ENCODE measurements at regions not wholly inside any gene's neighbourhood (a gene's known extent, or its start where the extent isn't known, plus 50 kb on each side); places are given as distances from the start of the nearest gene placed in this dataset.

GRCh38 chr9:106727969-106728368 lies 135.0 kb upstream of the ZNF462 start:
- Mint-ChIP-seq H3K27me3 (no peaks in the 10 kb centered on the region), H3K27ac (no peak overlapping the region), H3K4me3 (no peak overlapping the region), H3K36me3 (no peaks in the 10 kb centered on the region), H3K4me1 (no peaks in the 10 kb centered on the region), H3K9me3 (ENCODE audit: low read depth) (no peaks in the 10 kb centered on the region)
- CTCF ChIA-PET: no interaction called here
- ATAC-seq: no peak
- DNase-seq: no peak

DNA sequence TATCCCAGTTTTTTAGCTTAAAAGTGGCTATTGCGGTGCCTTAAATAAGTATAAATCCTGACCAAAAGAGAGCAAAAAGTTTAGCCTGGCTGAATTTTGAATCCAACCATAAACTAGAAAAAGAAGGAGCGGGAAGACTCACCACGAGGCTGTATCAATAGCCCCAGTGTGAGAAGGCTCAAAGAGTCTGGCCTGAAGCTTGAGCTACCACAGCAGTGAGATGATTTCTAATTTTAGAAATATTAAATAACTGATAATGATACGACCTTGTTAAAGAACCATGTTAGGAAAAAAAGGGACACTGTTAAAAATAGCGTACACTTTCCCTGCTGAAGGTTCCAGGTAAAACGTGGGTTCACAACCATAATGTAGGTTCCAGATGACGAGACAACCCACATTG lies 134.1 kb upstream of the ZNF462 start:
- Mint-ChIP-seq H3K9me3 (ENCODE audit: low read depth) (peaks cover 3% of the 10 kb centered on the region), H3K27ac (no peak overlapping the region), H3K27me3 (no peaks in the 10 kb centered on the region), H3K4me3 (no peak overlapping the region), H3K36me3 (no peaks in the 10 kb centered on the region), H3K4me1 (no peaks in the 10 kb centered on the region)
- DNase-seq (no peak), ATAC-seq (no peak)
- CTCF ChIA-PET: no interaction called here

GRCh38 chr9:106731910-106732309 lies 131.1 kb upstream of the ZNF462 start:
- CTCF ChIA-PET: no interaction called here
- no peak overlapping the region for H3K27ac Mint-ChIP-seq
- peaks cover 11% of the 10 kb centered on the region for H3K9me3 Mint-ChIP-seq (ENCODE audit: low read depth)
- H3K4me3 Mint-ChIP-seq: no peak overlapping the region
- no peaks in the 10 kb centered on the region for H3K27me3 Mint-ChIP-seq
- no peak for DNase-seq
- ATAC-seq: no peak
- H3K36me3 Mint-ChIP-seq: no peaks in the 10 kb centered on the region
- no peaks in the 10 kb centered on the region for H3K4me1 Mint-ChIP-seq

GRCh38 chr9:106733828-106734380 lies 129.1 kb upstream of the ZNF462 start:
- DNase-seq (no peak), ATAC-seq (no peak)
- CTCF ChIA-PET: no interaction called here
- Mint-ChIP-seq H3K9me3 (ENCODE audit: low read depth) (peaks cover 13% of the 10 kb centered on the region), H3K27ac (no peak overlapping the region), H3K27me3 (no peaks in the 10 kb centered on the region), H3K4me1 (no peaks in the 10 kb centered on the region), H3K4me3 (no peak overlapping the region), H3K36me3 (no peaks in the 10 kb centered on the region)

DNA sequence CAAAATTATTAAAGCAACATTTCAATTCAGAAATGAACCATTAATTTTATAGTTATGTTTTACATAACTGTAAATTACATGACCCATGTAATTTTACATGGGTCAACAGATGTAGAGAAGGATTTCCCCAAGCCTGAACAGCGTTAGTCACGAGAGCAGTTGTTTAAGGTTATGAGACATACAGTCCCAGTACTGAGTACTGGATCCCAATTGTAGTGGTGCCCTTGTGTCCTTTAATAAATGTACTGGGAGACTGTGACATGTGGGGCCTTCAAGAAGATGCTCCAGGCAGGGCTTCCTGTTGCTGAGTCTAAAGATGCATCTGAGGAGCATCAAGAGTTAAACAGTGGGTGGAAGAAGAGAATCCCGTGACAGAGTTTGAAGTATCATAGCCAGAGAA lies 125.5 kb upstream of the ZNF462 start:
- ATAC-seq (no peak), DNase-seq (no peak)
- Mint-ChIP-seq H3K9me3 (ENCODE audit: low read depth) (peaks cover 13% of the 10 kb centered on the region), H3K4me1 (no peaks in the 10 kb centered on the region), H3K27me3 (no peaks in the 10 kb centered on the region), H3K27ac (no peak overlapping the region), H3K4me3 (no peak overlapping the region), H3K36me3 (no peaks in the 10 kb centered on the region)
- CTCF ChIA-PET: no interaction called here

DNA sequence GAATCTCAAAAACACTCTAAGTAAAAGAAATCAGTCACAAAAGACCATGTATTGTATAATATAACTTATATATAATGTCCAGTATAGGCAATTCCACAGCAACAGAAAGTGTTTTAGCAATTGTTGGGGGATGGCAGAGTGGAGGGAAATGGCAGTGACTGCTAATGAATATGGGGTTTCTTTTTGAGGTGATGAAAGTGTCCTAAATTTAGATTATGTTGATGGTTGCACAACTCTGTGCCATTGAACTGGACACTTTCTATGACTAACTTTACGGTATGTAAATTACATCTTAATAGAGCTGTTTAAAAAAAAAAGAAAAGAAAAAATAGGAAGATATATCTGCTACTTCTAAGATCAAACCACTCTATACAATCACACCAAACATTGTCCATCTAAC lies 124.9 kb upstream of the ZNF462 start:
- H3K27ac Mint-ChIP-seq: no peak overlapping the region
- no peaks in the 10 kb centered on the region for H3K4me1 Mint-ChIP-seq
- CTCF ChIA-PET: no interaction called here
- no peaks in the 10 kb centered on the region for H3K36me3 Mint-ChIP-seq
- H3K27me3 Mint-ChIP-seq: no peaks in the 10 kb centered on the region
- H3K4me3 Mint-ChIP-seq: no peak overlapping the region
- peaks cover 13% of the 10 kb centered on the region for H3K9me3 Mint-ChIP-seq (ENCODE audit: low read depth)
- DNase-seq (no peak), ATAC-seq (no peak)

DNA sequence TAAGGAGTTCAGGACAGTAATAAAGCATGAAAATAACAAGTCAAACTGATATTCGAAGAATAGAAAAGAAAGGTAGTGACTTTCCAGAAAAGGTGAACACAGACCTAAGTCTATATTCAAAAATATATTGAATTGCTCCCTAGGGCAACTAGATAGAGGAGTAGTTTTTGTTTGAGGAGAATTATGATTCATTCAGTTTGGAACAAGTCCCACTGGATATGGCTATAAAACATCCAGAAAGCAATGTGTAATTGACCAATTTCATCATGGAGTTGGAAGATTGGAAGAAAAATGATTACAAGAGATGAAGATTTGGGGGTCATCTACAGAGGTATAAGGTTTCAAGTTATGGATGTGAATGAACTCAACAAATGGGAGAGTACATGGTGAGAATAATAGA lies 117.5 kb upstream of the ZNF462 start:
- no peaks in the 10 kb centered on the region for H3K27me3 Mint-ChIP-seq
- H3K9me3 Mint-ChIP-seq (ENCODE audit: low read depth): no peaks in the 10 kb centered on the region
- DNase-seq (no peak), ATAC-seq (no peak)
- H3K27ac Mint-ChIP-seq: no peak overlapping the region
- H3K36me3 Mint-ChIP-seq: no peaks in the 10 kb centered on the region
- no peaks in the 10 kb centered on the region for H3K4me1 Mint-ChIP-seq
- H3K4me3 Mint-ChIP-seq: no peak overlapping the region
- CTCF ChIA-PET: no interaction called here

GRCh38 chr9:106745876-106746275 lies 117.1 kb upstream of the ZNF462 start:
- H3K4me1 Mint-ChIP-seq: no peaks in the 10 kb centered on the region
- no peak overlapping the region for H3K27ac Mint-ChIP-seq
- no peaks in the 10 kb centered on the region for H3K9me3 Mint-ChIP-seq (ENCODE audit: low read depth)
- no peak for ATAC-seq
- DNase-seq: no peak
- CTCF ChIA-PET: no interaction called here
- H3K4me3 Mint-ChIP-seq: no peak overlapping the region
- no peaks in the 10 kb centered on the region for H3K27me3 Mint-ChIP-seq
- H3K36me3 Mint-ChIP-seq: no peaks in the 10 kb centered on the region

DNA sequence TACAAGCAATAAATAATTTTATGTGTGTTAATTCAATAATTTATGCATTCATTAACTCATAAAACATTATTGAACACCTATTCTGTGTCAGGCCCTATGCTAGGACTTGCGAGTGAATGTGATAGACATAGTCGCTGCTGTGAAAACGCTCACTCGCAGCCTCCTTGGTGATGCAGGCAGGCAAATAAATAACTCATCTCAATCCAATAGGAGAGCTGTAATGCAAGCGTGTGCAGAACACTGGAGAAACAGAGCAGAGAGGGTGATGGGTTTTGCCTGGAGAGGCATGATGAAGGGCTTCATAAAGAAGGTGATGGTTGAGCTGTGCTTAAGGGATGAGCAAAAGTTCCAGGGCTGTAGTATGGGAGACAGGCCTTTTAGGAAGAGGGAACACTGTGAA lies 111.3 kb upstream of the ZNF462 start:
- CTCF ChIA-PET: no interaction called here
- H3K9me3 Mint-ChIP-seq (ENCODE audit: low read depth): no peaks in the 10 kb centered on the region
- peaks cover 4% of the 10 kb centered on the region for H3K4me1 Mint-ChIP-seq
- H3K27ac Mint-ChIP-seq: no peak overlapping the region
- DNase-seq (no peak), ATAC-seq (no peak)
- H3K36me3 Mint-ChIP-seq: no peaks in the 10 kb centered on the region
- no peaks in the 10 kb centered on the region for H3K27me3 Mint-ChIP-seq
- no peak overlapping the region for H3K4me3 Mint-ChIP-seq

DNA sequence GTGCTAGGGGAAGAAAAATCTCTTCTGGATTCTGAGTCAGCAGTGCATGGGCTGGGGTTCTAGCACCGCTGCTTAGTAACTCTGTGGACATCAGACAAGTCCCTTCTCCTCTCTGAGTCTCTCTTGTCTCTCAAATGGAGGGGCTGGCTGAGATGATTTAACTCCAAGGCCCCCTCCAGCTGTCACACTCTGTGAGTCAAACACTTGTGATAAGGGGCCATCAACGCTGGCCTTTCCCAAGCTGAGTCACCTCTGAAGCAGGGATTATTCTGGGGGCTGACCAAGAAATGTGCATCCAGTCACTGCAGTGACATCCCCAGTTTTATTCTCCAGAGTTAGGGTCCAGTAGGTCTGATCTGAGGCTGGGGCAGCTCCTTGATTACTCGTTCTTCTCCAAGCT lies 110.4 kb upstream of the ZNF462 start:
- DNase-seq: no peak
- ATAC-seq: no peak
- Mint-ChIP-seq H3K9me3 (ENCODE audit: low read depth) (no peaks in the 10 kb centered on the region), H3K27me3 (no peaks in the 10 kb centered on the region), H3K4me1 (peaks cover 4% of the 10 kb centered on the region), H3K4me3 (no peak overlapping the region), H3K36me3 (no peaks in the 10 kb centered on the region), H3K27ac (no peak overlapping the region)
- CTCF ChIA-PET: no interaction called here

- Mint-ChIP-seq H3K4me1 (peaks cover 4% of the 10 kb centered on the region), H3K27ac (no peak overlapping the region), H3K9me3 (ENCODE audit: low read depth) (no peaks in the 10 kb centered on the region), H3K36me3 (no peaks in the 10 kb centered on the region), H3K4me3 (no peak overlapping the region), H3K27me3 (no peaks in the 10 kb centered on the region)
- CTCF ChIA-PET: no interaction called here
- ATAC-seq: no peak
- DNase-seq: no peak
These were observed 109.8 kb upstream of the ZNF462 start for GRCh38 chr9:106753155-106753671.

DNA sequence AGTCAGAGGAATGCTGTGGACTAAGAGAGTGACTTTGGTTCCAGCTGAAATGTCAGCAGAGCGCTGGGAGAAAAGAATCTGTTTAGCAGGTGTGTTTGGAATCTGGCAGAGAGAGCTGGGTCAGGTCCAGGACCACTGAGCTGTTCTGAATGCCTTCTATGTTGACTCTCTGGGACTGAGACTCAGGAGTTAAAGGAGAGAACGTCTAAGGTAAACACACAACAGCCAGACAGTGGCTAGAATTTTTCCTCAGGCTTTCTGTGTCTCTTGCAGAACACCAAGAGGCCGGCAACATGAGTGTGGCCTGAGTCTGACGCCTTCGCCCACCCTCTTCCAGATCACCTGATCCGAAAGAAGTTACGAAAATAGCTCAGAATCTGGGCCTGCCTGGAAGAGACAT lies 107.2 kb upstream of the ZNF462 start:
- CTCF ChIA-PET: no interaction called here
- DNase-seq (no peak), ATAC-seq (no peak)
- Mint-ChIP-seq H3K4me3 (no peak overlapping the region), H3K27ac (no peak overlapping the region), H3K27me3 (no peaks in the 10 kb centered on the region), H3K4me1 (peaks cover 4% of the 10 kb centered on the region), H3K9me3 (ENCODE audit: low read depth) (no peaks in the 10 kb centered on the region), H3K36me3 (no peaks in the 10 kb centered on the region)

DNA sequence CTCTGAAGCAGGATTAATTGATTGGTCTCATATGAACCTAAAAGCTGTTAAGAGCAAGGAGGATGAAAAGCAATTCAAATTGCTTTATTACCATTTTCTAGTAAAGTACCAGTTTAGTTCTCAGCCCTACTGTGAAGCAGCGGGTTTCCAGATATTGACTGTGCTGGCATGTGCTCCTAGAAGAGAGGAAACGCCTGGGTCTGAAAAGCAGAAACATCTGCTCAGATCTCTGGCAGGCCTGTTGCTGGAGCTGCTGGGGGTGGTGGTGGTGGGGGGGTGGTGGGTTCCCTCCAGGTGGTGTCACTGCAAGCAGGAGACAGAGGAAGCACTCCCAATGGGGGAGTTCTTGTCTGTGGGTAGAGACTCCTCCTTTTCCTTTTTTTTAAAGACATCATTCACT lies 105.5 kb upstream of the ZNF462 start:
- CTCF ChIA-PET: no interaction called here
- H3K4me1 Mint-ChIP-seq: peaks cover 4% of the 10 kb centered on the region
- ATAC-seq (no peak), DNase-seq (no peak)
- no peak overlapping the region for H3K27ac Mint-ChIP-seq
- no peaks in the 10 kb centered on the region for H3K27me3 Mint-ChIP-seq
- H3K9me3 Mint-ChIP-seq (ENCODE audit: low read depth): peaks cover 3% of the 10 kb centered on the region
- H3K36me3 Mint-ChIP-seq: no peaks in the 10 kb centered on the region
- no peak overlapping the region for H3K4me3 Mint-ChIP-seq

- Mint-ChIP-seq H3K9me3 (ENCODE audit: low read depth) (peaks cover 4% of the 10 kb centered on the region), H3K27me3 (no peaks in the 10 kb centered on the region), H3K36me3 (no peaks in the 10 kb centered on the region), H3K4me1 (no peaks in the 10 kb centered on the region), H3K27ac (no peak overlapping the region), H3K4me3 (no peak overlapping the region)
- CTCF ChIA-PET: no interaction called here
- DNase-seq: no peak
- ATAC-seq: no peak
These were observed 104.1 kb upstream of the ZNF462 start for GRCh38 chr9:106758911-106759310.

DNA sequence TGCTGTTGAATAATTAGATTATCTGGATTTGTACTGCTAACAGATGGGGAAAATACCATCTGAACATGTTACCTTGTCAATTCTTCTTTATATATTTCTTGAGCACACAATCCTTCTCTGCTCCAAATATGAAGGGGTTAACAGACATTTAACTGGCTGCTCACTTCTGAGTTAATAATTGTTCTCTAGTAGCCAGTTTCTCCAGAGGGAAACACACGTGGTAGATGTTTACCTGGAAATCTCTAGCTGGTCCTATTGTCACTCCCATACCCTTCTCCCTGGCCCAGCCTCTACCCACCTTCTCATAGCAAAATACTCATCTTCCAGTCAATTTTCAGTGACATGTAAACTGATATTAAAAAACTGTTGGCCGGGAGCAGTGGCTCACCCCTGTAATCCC lies 101.5 kb upstream of the ZNF462 start:
- H3K27ac Mint-ChIP-seq: no peak overlapping the region
- no peaks in the 10 kb centered on the region for H3K4me1 Mint-ChIP-seq
- peaks cover 7% of the 10 kb centered on the region for H3K9me3 Mint-ChIP-seq (ENCODE audit: low read depth)
- no peak overlapping the region for H3K4me3 Mint-ChIP-seq
- no peaks in the 10 kb centered on the region for H3K27me3 Mint-ChIP-seq
- DNase-seq (no peak), ATAC-seq (no peak)
- H3K36me3 Mint-ChIP-seq: no peaks in the 10 kb centered on the region
- CTCF ChIA-PET: no interaction called here
